ENCODE measurements at regions not wholly inside any gene's neighbourhood (a gene's known extent, or its start where the extent isn't known, plus 50 kb on each side); places are given as distances from the start of the nearest gene placed in this dataset.

GRCh38 chr14:98171654-98172053 lies 1100.3 kb downstream of the BCL11B start:
- Histone ChIP-seq H3K27ac (replicated peaks) (no peak overlapping the region), H3K27me3 (ENCODE audit: insufficient read depth, poor library complexity, severe bottlenecking) (no peaks in the 10 kb centered on the region), H3K4me3 (replicated peaks; ENCODE audit: insufficient read depth, low read length) (no peak overlapping the region)
- TF ChIP-seq GABPA (IDR thresholded peaks at IDR 0.05; ENCODE audit: low read depth), result no peak
- TF ChIP-seq REST (IDR thresholded peaks at IDR 0.05; ENCODE audit: insufficient replicate concordance, low read depth), result no peak
- TF ChIP-seq POLR2AphosphoS5 (IDR thresholded peaks at IDR 0.05; ENCODE audit: low read depth), result no peak
- TF ChIP-seq SPI1 (IDR thresholded peaks at IDR 0.05; ENCODE audit: borderline replicate concordance, low read depth), result no peak
- TF ChIP-seq CTCF (IDR thresholded peaks at IDR 0.05; ENCODE audit: insufficient read depth, low read length), result no peak
- DNase-seq (ENCODE audit: low read depth in 1 of 2, low spot score in 1 of 2), result no peak

- H3K27me3 ChIP-seq (ENCODE audit: insufficient read depth, poor library complexity, severe bottlenecking), result no peaks in the 10 kb centered on the region
- H3K4me3 ChIP-seq (replicated peaks; ENCODE audit: insufficient read depth, low read length), result no peak overlapping the region
- TF ChIP-seq GABPA (IDR thresholded peaks at IDR 0.05; ENCODE audit: low read depth), result no peak
- TF ChIP-seq CTCF (IDR thresholded peaks at IDR 0.05; ENCODE audit: insufficient read depth, low read length), result no peak
- TF ChIP-seq POLR2AphosphoS5 (IDR thresholded peaks at IDR 0.05; ENCODE audit: low read depth), result no peak
- no peak for TF ChIP-seq REST (IDR thresholded peaks at IDR 0.05; ENCODE audit: insufficient replicate concordance, low read depth)
- TF ChIP-seq SPI1 (IDR thresholded peaks at IDR 0.05; ENCODE audit: borderline replicate concordance, low read depth), result no peak
- no peak overlapping the region for H3K27ac ChIP-seq (replicated peaks)
- no peak for DNase-seq (ENCODE audit: low read depth in 1 of 2, low spot score in 1 of 2)
These were observed 1099.7 kb downstream of the BCL11B start for GRCh38 chr14:98172243-98172778.

- TF ChIP-seq GABPA (IDR thresholded peaks at IDR 0.05; ENCODE audit: low read depth) (no peak), CTCF (IDR thresholded peaks at IDR 0.05; ENCODE audit: insufficient read depth, low read length) (no peak), POLR2AphosphoS5 (IDR thresholded peaks at IDR 0.05; ENCODE audit: low read depth) (no peak), SPI1 (IDR thresholded peaks at IDR 0.05; ENCODE audit: borderline replicate concordance, low read depth) (no peak), REST (IDR thresholded peaks at IDR 0.05; ENCODE audit: insufficient replicate concordance, low read depth) (no peak)
- DNase-seq (ENCODE audit: low read depth in 1 of 2, low spot score in 1 of 2), result no peak
- no peak overlapping the region for H3K4me3 ChIP-seq (replicated peaks; ENCODE audit: insufficient read depth, low read length)
- H3K27me3 ChIP-seq (ENCODE audit: insufficient read depth, poor library complexity, severe bottlenecking), result no peaks in the 10 kb centered on the region
- no peak overlapping the region for H3K27ac ChIP-seq (replicated peaks)
These were observed 1098.7 kb downstream of the BCL11B start for GRCh38 chr14:98173305-98173704.
